H9 (cell line): ENCODE measurements at regions not wholly inside any gene's neighbourhood (a gene's known extent, or its start where the extent isn't known, plus 50 kb on each side); places are given as distances from the start of the nearest gene placed in this dataset.

Experiments used
- DNase-seq: peaks from one replicate; pipeline ENCODE4 v3.0.0-alpha.2; 2017
- H2AFZ ChIP-seq: one replicate; pipeline ENCODE4 v1.6.1; 2013; ENCODE audit warnings: mild to moderate bottlenecking, low read length, control low read depth, moderate library complexity
- H2AK5ac ChIP-seq: 2 replicates; pipeline ENCODE4 v1.6.1; 2013; ENCODE audit warnings: low read length, control low read depth, mixed read lengths; ENCODE audit not compliant: insufficient read length
- H2BK120ac ChIP-seq: one replicate; pipeline ENCODE4 v1.6.1; 2013; ENCODE audit warnings: low read depth, mild to moderate bottlenecking, low read length, control low read depth, inconsistent platforms; ENCODE audit not compliant: poor library complexity, severe bottlenecking
- H2BK12ac ChIP-seq: 2 replicates; pipeline ENCODE4 v1.6.1; 2013; ENCODE audit warnings: low read length, control low read depth, mixed read lengths, low read depth; ENCODE audit not compliant: insufficient read length
- H2BK15ac ChIP-seq: 2 replicates; pipeline ENCODE4 v1.6.1; 2013; ENCODE audit warnings: low read depth, low read length, control low read depth
- H2BK20ac ChIP-seq: one replicate; pipeline ENCODE4 v1.6.1; 2013; ENCODE audit warnings: low read depth, mild to moderate bottlenecking, low read length, control low read depth, inconsistent platforms; ENCODE audit not compliant: poor library complexity, severe bottlenecking
- H2BK5ac ChIP-seq: 2 replicates; pipeline ENCODE4 v1.6.1; 2013; ENCODE audit warnings: low read length, control low read depth, mixed read lengths; ENCODE audit not compliant: insufficient read length
- H3K14ac ChIP-seq: 2 replicates; pipeline ENCODE4 v1.6.1; 2013; ENCODE audit warnings: low read length, control low read depth; ENCODE audit not compliant: insufficient read depth
- H3K18ac ChIP-seq: 2 replicates; pipeline ENCODE4 v1.6.1; 2013; ENCODE audit warnings: low read depth, mild to moderate bottlenecking, mixed read lengths, low read length, control low read depth; ENCODE audit not compliant: insufficient read length
- H3K23ac ChIP-seq: 2 replicates; pipeline ENCODE4 v1.6.1; 2013; ENCODE audit warnings: low read length, control low read depth, mixed read lengths, low read depth; ENCODE audit not compliant: insufficient read length
- H3K23me2 ChIP-seq: 2 replicates; pipeline ENCODE4 v1.6.1; 2013; ENCODE audit warnings: low read depth, mild to moderate bottlenecking, mixed read lengths, low read length, control low read depth; ENCODE audit not compliant: insufficient read length, poor library complexity, severe bottlenecking
- H3K27ac ChIP-seq: 2 replicates; pipeline ENCODE4 v1.5.1; 2013; ENCODE audit warnings: low read length, control low read depth, mixed read lengths, low read depth; ENCODE audit not compliant: insufficient read length
- H3K27me3 ChIP-seq: 2 replicates; pipeline ENCODE4 v1.6.1; 2013; ENCODE audit warnings: low read length, control low read depth, inconsistent platforms; ENCODE audit not compliant: insufficient read depth
- H3K4ac ChIP-seq: 2 replicates; pipeline ENCODE4 v1.6.1; 2013; ENCODE audit warnings: low read depth, mild to moderate bottlenecking, control low read depth, inconsistent platforms, low read length, moderate library complexity
- H3K4me1 ChIP-seq: 2 replicates; pipeline ENCODE4 v1.6.1; 2013; ENCODE audit warnings: low read length, control low read depth, inconsistent platforms; ENCODE audit not compliant: insufficient read depth
- H3K4me2 ChIP-seq: 2 replicates; pipeline ENCODE4 v1.6.1; 2013; ENCODE audit warnings: low read length, control low read depth, mixed read lengths; ENCODE audit not compliant: insufficient read length, insufficient read depth
- H3K56ac ChIP-seq: 2 replicates; pipeline ENCODE4 v1.6.1; 2013; ENCODE audit warnings: low read depth, mild to moderate bottlenecking, mixed read lengths, low read length, control low read depth; ENCODE audit not compliant: insufficient read length
- H3K79me1 ChIP-seq: 2 replicates; pipeline ENCODE4 v1.6.1; 2013; ENCODE audit warnings: low read depth, mild to moderate bottlenecking, moderate library complexity, low read length, control low read depth, inconsistent platforms; ENCODE audit not compliant: insufficient read depth, poor library complexity, severe bottlenecking
- H3K79me2 ChIP-seq: 2 replicates; pipeline ENCODE4 v1.6.1; 2013; ENCODE audit warnings: low read length, control low read depth, inconsistent platforms; ENCODE audit not compliant: insufficient read depth
- H3K9ac ChIP-seq: 2 replicates; pipeline ENCODE4 v1.6.1; 2013; ENCODE audit warnings: low read length, control low read depth, mixed read lengths; ENCODE audit not compliant: insufficient read length; ENCODE audit errors: extremely low read depth
- H3K9me3 ChIP-seq: one replicate; pipeline ENCODE4 v1.6.1; 2013; ENCODE audit warnings: low read depth, low read length, inconsistent platforms; ENCODE audit not compliant: control insufficient read depth
- H3T11ph ChIP-seq: one replicate; pipeline ENCODE4 v1.6.1; 2013; ENCODE audit warnings: mild to moderate bottlenecking, low read length, control low read depth, inconsistent platforms
- H4K20me1 ChIP-seq: one replicate; pipeline ENCODE4 v1.6.1; 2013; ENCODE audit not compliant: control insufficient read depth, insufficient read length, insufficient read depth
- H4K5ac ChIP-seq: 2 replicates; pipeline ENCODE4 v1.6.1; 2013; ENCODE audit warnings: low read depth, mild to moderate bottlenecking, mixed read lengths, low read length, control low read depth; ENCODE audit not compliant: insufficient read length
- H4K8ac ChIP-seq: replicated peaks from 2 replicates; pipeline ENCODE4 v1.6.1; 2013; ENCODE audit warnings: low read length, control low read depth, mixed read lengths, low read depth; ENCODE audit not compliant: insufficient read length
- H4K91ac ChIP-seq: 2 replicates; pipeline ENCODE4 v1.6.1; 2013; ENCODE audit warnings: low read depth, mild to moderate bottlenecking, moderate library complexity, mixed read lengths, low read length, control low read depth; ENCODE audit not compliant: insufficient read length
- H3K27ac Mint-ChIP-seq, 3 experiments: 2 replicates in 2 of 3; 3 replicates in 1 of 3; pipeline ENCODE4 v1.8.0; 2020 to 2021; ENCODE audit warnings: mixed read lengths in 3 of 3, mild to moderate bottlenecking in 1 of 3, moderate library complexity in 1 of 3
- H3K27me3 Mint-ChIP-seq: 2 replicates; pipeline ENCODE4 v1.8.0; 2021; ENCODE audit warnings: low read depth, mild to moderate bottlenecking, moderate library complexity, mixed read lengths
- H3K36me3 Mint-ChIP-seq, 3 experiments: 2 replicates in 2 of 3; 3 replicates in 1 of 3; pipeline ENCODE4 v1.8.0; 2020 to 2021; ENCODE audit warnings: low read depth in 3 of 3, mixed read lengths in 3 of 3; ENCODE audit not compliant: insufficient read depth in 1 of 3
- H3K4me1 Mint-ChIP-seq, 2 experiments: 2 replicates each; pipeline ENCODE4 v1.8.0; 2020; ENCODE audit warnings: mixed read lengths in 2 of 2
- H3K4me3 Mint-ChIP-seq, 2 experiments: 2 replicates in 1 of 2; 3 replicates in 1 of 2; pipeline ENCODE4 v1.8.0; 2020 to 2021; ENCODE audit warnings: mild to moderate bottlenecking in 2 of 2, mixed read lengths in 2 of 2, moderate library complexity in 1 of 2
- H3K9me3 Mint-ChIP-seq, 2 experiments: 2 replicates in 1 of 2; 3 replicates in 1 of 2; pipeline ENCODE4 v1.8.0; 2020; ENCODE audit warnings: mild to moderate bottlenecking in 2 of 2, mixed read lengths in 2 of 2, moderate library complexity in 1 of 2
- CTCF ChIP-seq: fragments of 200-600 bp; sonication (generic); conservative IDR thresholded peaks from 3 replicates; pipeline ENCODE4 v1.8.0; 2021; ENCODE audit warnings: antibody characterized with exemption, mild to moderate bottlenecking
- WGBS: extraction: QIAGEN DNeasy Blood & Tissue Kit; methylation state at CpG from one replicate; pipeline ENCODE4 v1.1.7; 2013; ENCODE audit warnings: missing lambda C conversion rate, low lambda C conversion rate, mixed read lengths; ENCODE audit not compliant: insufficient read length; ENCODE audit errors: extremely low coverage; 5-methylcytosine and 5-hydroxymethylcytosine counted together

- no peak for TF ChIP-seq CTCF
- Histone ChIP-seq H4K91ac (no peak overlapping the region), H2BK15ac (no peak overlapping the region), H3K23me2 (no peaks in the 10 kb centered on the region), H3K4me1 (no peaks in the 10 kb centered on the region), H2BK120ac (no peak overlapping the region), H4K5ac (no peak overlapping the region), H2AFZ (no peak overlapping the region), H3K79me1 (no peaks in the 10 kb centered on the region), H3K9ac (no peak overlapping the region), H3K56ac (no peak overlapping the region), H4K20me1 (no peaks in the 10 kb centered on the region), H3K27ac (no peak overlapping the region), H4K8ac (no peak overlapping the region), H3K18ac (no peak overlapping the region), H2BK20ac (no peak overlapping the region), H3K79me2 (no peaks in the 10 kb centered on the region), H2AK5ac (no peak overlapping the region), H2BK12ac (no peak overlapping the region), H3K27me3 (no peaks in the 10 kb centered on the region), H3K23ac (no peak overlapping the region), H3K4me2 (no peak overlapping the region), H3T11ph (no peak overlapping the region), H2BK5ac (no peak overlapping the region), H3K9me3 (no peaks in the 10 kb centered on the region), H3K14ac (no peak overlapping the region), H3K4ac (no peak overlapping the region)
- Mint-ChIP-seq H3K9me3 (no peaks in the 10 kb centered on the region), H3K4me3 (no peak overlapping the region), H3K36me3 (no peaks in the 10 kb centered on the region), H3K27me3 (no peaks in the 10 kb centered on the region), H3K4me1 (peaks cover 0 to 4% of the 10 kb centered on the region in 2 experiments; a peak in 1 of 4 replicates), H3K27ac (no peak overlapping the region)
- no peak for DNase-seq
- no CpG with 5 or more reads among the region's 3 CpGs for WGBS
These were observed 633.7 kb downstream of the MECOM start for GRCh38 chr3:169029674-169030285.
